OCI-LY3 (cell line): ENCODE measurements at regions not wholly inside any gene's neighbourhood (a gene's known extent, or its start where the extent isn't known, plus 50 kb on each side); places are given as distances from the start of the nearest gene placed in this dataset.

Experiments used
- H2AFZ ChIP-seq: fragments of 200-600, 300-600 bp; shearing (Covaris generic); 2 replicates; pipeline ENCODE4 v1.6.0; 2014; ENCODE audit warnings: antibody characterized with exemption, low read depth, low read length
- H3K27ac ChIP-seq: fragments of 200-600, 300-600 bp; sonication (generic); 2 replicates; pipeline ENCODE4 v1.5.1; 2014; ENCODE audit warnings: mild to moderate bottlenecking, low read length, moderate library complexity, mixed read lengths
- H3K27me3 ChIP-seq: fragments of 200-600, 300-600 bp; sonication (generic); 2 replicates; pipeline ENCODE4 v1.6.1; 2014; ENCODE audit warnings: low read depth, low read length, mixed read lengths
- H3K36me3 ChIP-seq: fragments of 200-600, 300-600 bp; sonication (generic); replicated peaks from 2 replicates; pipeline ENCODE3; 2014; ENCODE audit warnings: low read depth, low read length, mixed read lengths
- H3K4me1 ChIP-seq: fragments of 300-600, 200-600 bp; sonication (generic); 2 replicates; pipeline ENCODE4 v1.6.1; 2014; ENCODE audit warnings: low read length, mixed read lengths
- H3K4me2 ChIP-seq: fragments of 200-600, 300-600 bp; sonication (generic); 2 replicates; pipeline ENCODE4 v1.6.1; 2014; ENCODE audit warnings: low read length, mixed read lengths
- H3K4me3 ChIP-seq: fragments of 300-600, 200-600 bp; sonication (generic); 2 replicates; pipeline ENCODE4 v1.5.1; 2014; ENCODE audit warnings: antibody characterized with exemption, mild to moderate bottlenecking, low read length, moderate library complexity
- H3K79me2 ChIP-seq: fragments of 300-600, 200-600 bp; shearing (Covaris generic); 2 replicates; pipeline ENCODE4 v1.6.1; 2014; ENCODE audit warnings: mild to moderate bottlenecking, low read length, mixed read lengths
- H3K9ac ChIP-seq: fragments of 300-600, 200-600 bp; shearing (Covaris generic); 2 replicates; pipeline ENCODE4 v1.6.0; 2014; ENCODE audit warnings: mild to moderate bottlenecking, low read length, moderate library complexity
- H3K9me3 ChIP-seq: fragments of 200-600, 300-600 bp; shearing (Covaris generic); 2 replicates; pipeline ENCODE4 v1.6.1; 2014; ENCODE audit warnings: low read length, mixed read lengths; ENCODE audit not compliant: insufficient read depth
- H4K20me1 ChIP-seq: fragments of 200-600, 300-600 bp; sonication (generic); 2 replicates; pipeline ENCODE4 v1.6.1; 2016; ENCODE audit warnings: low read length, mixed read lengths; ENCODE audit not compliant: insufficient read depth
- CTCF ChIP-seq: fragments of 200-600, 300-600 bp; sonication (generic); IDR thresholded peaks from 2 replicates; pipeline ENCODE4 v1.5.1; 2014; ENCODE audit warnings: antibody characterized with exemption, low read length, low read depth
- EZH2phosphoT487 ChIP-seq: fragments of 200-600 bp; shearing (Covaris generic); IDR thresholded peaks from 2 replicates; pipeline ENCODE4 v1.6.1; 2018; ENCODE audit warnings: antibody characterized with exemption, mixed run types, low read depth

- H3K27me3 ChIP-seq, result no peaks in the 10 kb centered on the region
- no peaks in the 10 kb centered on the region for H4K20me1 ChIP-seq
- H3K4me1 ChIP-seq, result no peaks in the 10 kb centered on the region
- no peak overlapping the region for H3K9ac ChIP-seq
- no peaks in the 10 kb centered on the region for H3K9me3 ChIP-seq
- no peak overlapping the region for H3K4me3 ChIP-seq
- H3K4me2 ChIP-seq, result no peak overlapping the region
- H3K79me2 ChIP-seq, result no peaks in the 10 kb centered on the region
- no peaks in the 10 kb centered on the region for H3K36me3 ChIP-seq
- H3K27ac ChIP-seq, result no peak overlapping the region
- no peak overlapping the region for H2AFZ ChIP-seq
- TF ChIP-seq EZH2phosphoT487 (no peak), CTCF (no peak)
These were observed 198.6 kb downstream of the KBTBD8 start for GRCh38 chr3:67196677-67197076.

GRCh38 chr3:67198374-67198773 is 200.3 kb downstream of the KBTBD8 start:
- Histone ChIP-seq H3K4me1 (0 out of 2 replicates have a peak, but pooled peaks cover 4% of the 10 kb centered on the region), H3K27ac (no peak overlapping the region), H4K20me1 (no peaks in the 10 kb centered on the region), H3K27me3 (no peaks in the 10 kb centered on the region), H3K79me2 (no peaks in the 10 kb centered on the region), H3K9me3 (no peaks in the 10 kb centered on the region), H3K36me3 (no peaks in the 10 kb centered on the region), H3K4me2 (no peak overlapping the region), H3K9ac (no peak overlapping the region), H2AFZ (no peak overlapping the region), H3K4me3 (no peak overlapping the region)
- TF ChIP-seq CTCF (no peak), EZH2phosphoT487 (no peak)

- Histone ChIP-seq H4K20me1 (no peaks in the 10 kb centered on the region), H3K9ac (no peak overlapping the region), H3K36me3 (no peaks in the 10 kb centered on the region), H3K27me3 (no peaks in the 10 kb centered on the region), H3K27ac (no peak overlapping the region), H2AFZ (no peak overlapping the region), H3K4me2 (no peak overlapping the region), H3K79me2 (no peaks in the 10 kb centered on the region), H3K9me3 (no peaks in the 10 kb centered on the region), H3K4me1 (0 out of 2 replicates have a peak, but pooled peaks cover 4% of the 10 kb centered on the region), H3K4me3 (no peak overlapping the region)
- TF ChIP-seq CTCF (no peak), EZH2phosphoT487 (no peak)
These were observed 202.5 kb downstream of the KBTBD8 start for GRCh38 chr3:67200618-67201017.

- no peak overlapping the region for H3K27ac ChIP-seq
- H3K79me2 ChIP-seq, result no peaks in the 10 kb centered on the region
- H3K36me3 ChIP-seq, result no peaks in the 10 kb centered on the region
- no peak overlapping the region for H3K4me3 ChIP-seq
- H2AFZ ChIP-seq, result no peak overlapping the region
- H3K27me3 ChIP-seq, result no peaks in the 10 kb centered on the region
- H3K9ac ChIP-seq, result no peak overlapping the region
- no peak overlapping the region for H3K4me2 ChIP-seq
- H4K20me1 ChIP-seq, result no peaks in the 10 kb centered on the region
- 0 out of 2 replicates have a peak, but pooled peaks cover 4% of the 10 kb centered on the region for H3K4me1 ChIP-seq
- H3K9me3 ChIP-seq, result no peaks in the 10 kb centered on the region
- TF ChIP-seq EZH2phosphoT487 (no peak), CTCF (no peak)
These were observed 202.9 kb downstream of the KBTBD8 start for GRCh38 chr3:67201026-67201425.
